ENCODE measurements at regions not wholly inside any gene's neighbourhood (a gene's known extent, or its start where the extent isn't known, plus 50 kb on each side); places are given as distances from the start of the nearest gene placed in this dataset.

GRCh38 chr1:95994643-95995042 is 726.9 kb upstream of the PTBP2 start:
- H3K36me3 ChIP-seq (ENCODE audit: control insufficient read depth, insufficient read depth, low read length) = no peaks in the 10 kb centered on the region
- no peaks in the 10 kb centered on the region for H3K9me3 ChIP-seq (ENCODE audit: control insufficient read depth, insufficient read depth, low read length)
- intact Hi-C loops (cut with micrococcal nuclease) = no loop called here
- no peak overlapping the region for H3K27ac Mint-ChIP-seq
- no peaks in the 10 kb centered on the region for H3K4me1 Mint-ChIP-seq
- H3K27me3 Mint-ChIP-seq (ENCODE audit: low read depth in 2 of 2) = no peaks in the 10 kb centered on the region
- WGBS (ENCODE audit: insufficient coverage) = 14% methylated on average over 1 of the region's 1 CpG
- H3K27me3 ChIP-seq (ENCODE audit: control insufficient read depth, insufficient read depth, low read length) = no peaks in the 10 kb centered on the region
- H3K4me1 ChIP-seq (ENCODE audit: control insufficient read depth, insufficient read depth, low read length) = no peaks in the 10 kb centered on the region
- ATAC-seq = no peak
- no peak overlapping the region for H3K27ac ChIP-seq (ENCODE audit: low read length)
- H3K4me3 ChIP-seq (ENCODE audit: low read length) = no peak overlapping the region
- DNase-seq = no peak
- peaks cover 7 to 17% of the 10 kb centered on the region in 2 donors for H3K9me3 Mint-ChIP-seq
- no peaks in the 10 kb centered on the region for H3K36me3 Mint-ChIP-seq
- no peak for TF ChIP-seq CTCF (IDR thresholded peaks at IDR 0.05)
- no peak overlapping the region for H3K4me3 Mint-ChIP-seq

- Histone ChIP-seq H3K4me3 (ENCODE audit: low read length) (no peak overlapping the region), H3K4me1 (ENCODE audit: control insufficient read depth, insufficient read depth, low read length) (no peaks in the 10 kb centered on the region), H3K36me3 (ENCODE audit: control insufficient read depth, insufficient read depth, low read length) (no peaks in the 10 kb centered on the region), H3K9me3 (ENCODE audit: control insufficient read depth, insufficient read depth, low read length) (no peaks in the 10 kb centered on the region), H3K27me3 (ENCODE audit: control insufficient read depth, insufficient read depth, low read length) (no peaks in the 10 kb centered on the region), H3K27ac (ENCODE audit: low read length) (no peak overlapping the region)
- TF ChIP-seq CTCF (IDR thresholded peaks at IDR 0.05) = no peak
- Mint-ChIP-seq H3K9me3 (peaks cover 14 to 20% of the 10 kb centered on the region in 2 donors), H3K27me3 (ENCODE audit: low read depth in 2 of 2) (no peaks in the 10 kb centered on the region), H3K27ac (no peak overlapping the region), H3K4me3 (no peak overlapping the region), H3K4me1 (no peaks in the 10 kb centered on the region), H3K36me3 (peaks cover 8% of the 10 kb centered on the region)
- WGBS (ENCODE audit: insufficient coverage) = 100% methylated on average over 2 of the region's 2 CpGs
- intact Hi-C loops (cut with micrococcal nuclease) = no loop called here
- no peak for DNase-seq
- no peak for ATAC-seq
These were observed 719.4 kb upstream of the PTBP2 start for GRCh38 chr1:96002201-96002600.

GRCh38 chr1:96002969-96003964 is 718.3 kb upstream of the PTBP2 start:
- no peaks in the 10 kb centered on the region for H3K9me3 ChIP-seq (ENCODE audit: control insufficient read depth, insufficient read depth, low read length)
- H3K4me1 ChIP-seq (ENCODE audit: control insufficient read depth, insufficient read depth, low read length) = no peaks in the 10 kb centered on the region
- H3K27me3 ChIP-seq (ENCODE audit: control insufficient read depth, insufficient read depth, low read length) = no peaks in the 10 kb centered on the region
- TF ChIP-seq CTCF (IDR thresholded peaks at IDR 0.05) = no peak
- H3K4me1 Mint-ChIP-seq = no peaks in the 10 kb centered on the region
- H3K4me3 Mint-ChIP-seq = no peak overlapping the region
- DNase-seq (no peak), ATAC-seq (no peak)
- no peaks in the 10 kb centered on the region for H3K27me3 Mint-ChIP-seq (ENCODE audit: low read depth in 2 of 2)
- H3K27ac ChIP-seq (ENCODE audit: low read length) = no peak overlapping the region
- no peak overlapping the region for H3K4me3 ChIP-seq (ENCODE audit: low read length)
- intact Hi-C loops (cut with micrococcal nuclease) = no loop called here
- H3K27ac Mint-ChIP-seq = no peak overlapping the region
- H3K9me3 Mint-ChIP-seq = peaks cover 14 to 20% of the 10 kb centered on the region in 2 donors
- H3K36me3 ChIP-seq (ENCODE audit: control insufficient read depth, insufficient read depth, low read length) = no peaks in the 10 kb centered on the region
- 84% methylated on average over 4 of the region's 9 CpGs for WGBS (ENCODE audit: insufficient coverage)
- H3K36me3 Mint-ChIP-seq = peaks cover 8% of the 10 kb centered on the region
